ENCODE measurements at regions not wholly inside any gene's neighbourhood (a gene's known extent, or its start where the extent isn't known, plus 50 kb on each side); places are given as distances from the start of the nearest gene placed in this dataset.

DNA sequence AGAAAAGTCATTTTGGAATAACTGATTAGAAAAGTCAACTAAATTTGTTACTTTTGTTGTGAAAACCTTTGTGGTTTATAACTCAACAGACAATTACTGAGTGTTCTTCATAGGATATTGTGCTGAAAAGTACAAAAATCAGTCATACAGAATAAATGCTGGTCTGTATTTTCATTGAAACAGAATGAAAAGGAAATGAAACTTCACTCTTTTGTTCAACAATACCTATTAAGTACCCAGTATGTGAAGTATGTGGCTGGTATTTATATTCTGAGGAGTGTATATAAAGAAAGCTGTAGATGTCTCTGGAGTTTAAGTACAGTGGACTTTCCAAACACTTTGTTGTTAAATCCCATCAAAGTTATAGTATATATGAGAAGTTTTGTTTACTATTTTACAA lies 828.4 kb upstream of the ATXN8OS start (continued):
- no peak for TF ChIP-seq RNF2 (IDR thresholded peaks at IDR 0.05; ENCODE audit: borderline replicate concordance, low read depth, low read length, missing control alignments, poor library complexity, severe bottlenecking)
- TF ChIP-seq BACH1 (IDR thresholded peaks at IDR 0.05; ENCODE audit: low read length), result no peak
- TF ChIP-seq RAD21 (IDR thresholded peaks at IDR 0.05 in 1 of 2, conservative IDR thresholded peaks at IDR 0.05 in 1 of 2; ENCODE audit: low read depth in 2 of 2, low read length in 2 of 2), result no peak
- TF ChIP-seq, protein P1, sequence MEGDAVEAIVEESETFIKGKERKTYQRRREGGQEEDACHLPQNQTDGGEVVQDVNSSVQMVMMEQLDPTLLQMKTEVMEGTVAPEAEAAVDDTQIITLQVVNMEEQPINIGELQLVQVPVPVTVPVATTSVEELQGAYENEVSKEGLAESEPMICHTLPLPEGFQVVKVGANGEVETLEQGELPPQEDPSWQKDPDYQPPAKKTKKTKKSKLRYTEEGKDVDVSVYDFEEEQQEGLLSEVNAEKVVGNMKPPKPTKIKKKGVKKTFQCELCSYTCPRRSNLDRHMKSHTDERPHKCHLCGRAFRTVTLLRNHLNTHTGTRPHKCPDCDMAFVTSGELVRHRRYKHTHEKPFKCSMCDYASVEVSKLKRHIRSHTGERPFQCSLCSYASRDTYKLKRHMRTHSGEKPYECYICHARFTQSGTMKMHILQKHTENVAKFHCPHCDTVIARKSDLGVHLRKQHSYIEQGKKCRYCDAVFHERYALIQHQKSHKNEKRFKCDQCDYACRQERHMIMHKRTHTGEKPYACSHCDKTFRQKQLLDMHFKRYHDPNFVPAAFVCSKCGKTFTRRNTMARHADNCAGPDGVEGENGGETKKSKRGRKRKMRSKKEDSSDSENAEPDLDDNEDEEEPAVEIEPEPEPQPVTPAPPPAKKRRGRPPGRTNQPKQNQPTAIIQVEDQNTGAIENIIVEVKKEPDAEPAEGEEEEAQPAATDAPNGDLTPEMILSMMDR (IDR thresholded peaks at IDR 0.05; ENCODE audit: control extremely low read depth in 1 of 3, insufficient read depth in 1 of 3, low read depth in 1 of 3, low read length in 3 of 3), result no peak
- no peak for TF ChIP-seq TEAD4 (IDR thresholded peaks at IDR 0.05; ENCODE audit: low read depth, low read length)
- TF ChIP-seq KDM4A (IDR thresholded peaks at IDR 0.05; ENCODE audit: low read depth, low read length, severe bottlenecking), result no peak

Measured in H1 (cell line).